Activated CD8-positive, alpha-beta memory T cell treated with anti-CD3 and anti-CD28 coated beads, Interleukin-2, amount 10 ng/mL, durations not matched to agents 7 days and 5 days (primary cell): ENCODE measurements at regions not wholly inside any gene's neighbourhood (a gene's known extent, or its start where the extent isn't known, plus 50 kb on each side); places are given as distances from the start of the nearest gene placed in this dataset.
"Not testable (repeated sequence)": the region's sequence is repeated elsewhere in the genome, so short reads cannot be mapped to it uniquely, and the experiment has no call there.

Experiments used
- ATAC-seq: fragments of 150-1000 bp; cut with Tn5 transposase; one replicate; pipeline ENCODE4 v1.10.0; 2021; ENCODE audit warnings: moderate library complexity
- CTCF ChIA-PET: fragments of 350-600 bp; sonication (Branson Sonifier 250); formaldehyde crosslinking; loops from one replicate; lab custom pipeline; 2021; ENCODE audit warnings: antibody characterized with exemption; lab: Charles Lee
- DNase-seq: peaks from one replicate; pipeline ENCODE4 v3.0.0-alpha.2; 2020
- H3K27ac Mint-ChIP-seq: one replicate; pipeline ENCODE4 v1.8.0; 2021; ENCODE audit warnings: mild to moderate bottlenecking, mixed read lengths
- H3K27me3 Mint-ChIP-seq: one replicate; pipeline ENCODE4 v1.8.0; 2021; ENCODE audit warnings: mixed read lengths
- H3K36me3 Mint-ChIP-seq: one replicate; pipeline ENCODE4 v1.8.0; 2021; ENCODE audit warnings: mild to moderate bottlenecking, mixed read lengths
- H3K4me1 Mint-ChIP-seq: one replicate; pipeline ENCODE4 v1.8.0; 2021; ENCODE audit warnings: mixed read lengths
- H3K4me3 Mint-ChIP-seq: one replicate; pipeline ENCODE4 v1.8.0; 2021; ENCODE audit warnings: mild to moderate bottlenecking, moderate library complexity, mixed read lengths
- H3K9me3 Mint-ChIP-seq: one replicate; pipeline ENCODE4 v1.8.0; 2022; ENCODE audit warnings: low read depth, mixed read lengths

- DNase-seq, H3K9me3 Mint-ChIP-seq, H3K4me3 Mint-ChIP-seq, ATAC-seq, H3K27me3 Mint-ChIP-seq, H3K4me1 Mint-ChIP-seq, CTCF ChIA-PET, H3K27ac Mint-ChIP-seq, H3K36me3 Mint-ChIP-seq: not testable (repeated sequence)
Observed at GRCh38 chr12:9543341-9543740, 64.4 kb downstream of the KLRB1 start.

- ATAC-seq, DNase-seq, CTCF ChIA-PET, H3K36me3 Mint-ChIP-seq, H3K9me3 Mint-ChIP-seq, H3K27ac Mint-ChIP-seq, H3K4me1 Mint-ChIP-seq, H3K27me3 Mint-ChIP-seq, H3K4me3 Mint-ChIP-seq: not testable (repeated sequence)
Observed at GRCh38 chr12:9542827-9543226, 64.9 kb downstream of the KLRB1 start.

GRCh38 chr12:9515925-9516324, 91.8 kb downstream of the KLRB1 start:
- H3K36me3 Mint-ChIP-seq, H3K9me3 Mint-ChIP-seq, H3K27me3 Mint-ChIP-seq, H3K27ac Mint-ChIP-seq, H3K4me3 Mint-ChIP-seq, ATAC-seq, CTCF ChIA-PET, DNase-seq, H3K4me1 Mint-ChIP-seq: not testable (repeated sequence)

GRCh38 chr12:9512695-9513094, 95.0 kb downstream of the KLRB1 start:
- H3K4me3 Mint-ChIP-seq, H3K27me3 Mint-ChIP-seq, H3K4me1 Mint-ChIP-seq, H3K27ac Mint-ChIP-seq, H3K9me3 Mint-ChIP-seq, H3K36me3 Mint-ChIP-seq, CTCF ChIA-PET, ATAC-seq, DNase-seq: not testable (repeated sequence)

GRCh38 chr12:9510392-9511011, 97.2 kb downstream of the KLRB1 start:
- DNase-seq, H3K9me3 Mint-ChIP-seq, H3K36me3 Mint-ChIP-seq, H3K4me3 Mint-ChIP-seq, H3K27me3 Mint-ChIP-seq, ATAC-seq, CTCF ChIA-PET, H3K27ac Mint-ChIP-seq, H3K4me1 Mint-ChIP-seq: not testable (repeated sequence)

GRCh38 chr12:9509464-9510161, 98.1 kb downstream of the KLRB1 start:
- ATAC-seq (no peak), DNase-seq (no peak)
- H3K36me3 Mint-ChIP-seq, result no peaks in the 10 kb centered on the region
- H3K4me3 Mint-ChIP-seq, result no peak overlapping the region
- CTCF ChIA-PET, result no interaction called here
- H3K9me3 Mint-ChIP-seq, result no peaks in the 10 kb centered on the region
- H3K4me1 Mint-ChIP-seq, result no peaks in the 10 kb centered on the region
- no peak overlapping the region for H3K27ac Mint-ChIP-seq
- H3K27me3 Mint-ChIP-seq, result no peaks in the 10 kb centered on the region

- no peaks in the 10 kb centered on the region for H3K4me1 Mint-ChIP-seq
- no peak overlapping the region for H3K27ac Mint-ChIP-seq
- no peak overlapping the region for H3K4me3 Mint-ChIP-seq
- H3K9me3 Mint-ChIP-seq, result no peaks in the 10 kb centered on the region
- no peaks in the 10 kb centered on the region for H3K27me3 Mint-ChIP-seq
- no peak for DNase-seq
- ATAC-seq, result no peak
- CTCF ChIA-PET, result no interaction called here
- no peaks in the 10 kb centered on the region for H3K36me3 Mint-ChIP-seq
Observed at GRCh38 chr12:9506746-9507145, 101.0 kb downstream of the KLRB1 start.

- H3K27me3 Mint-ChIP-seq, ATAC-seq, CTCF ChIA-PET, H3K27ac Mint-ChIP-seq, H3K4me1 Mint-ChIP-seq, DNase-seq, H3K36me3 Mint-ChIP-seq, H3K9me3 Mint-ChIP-seq, H3K4me3 Mint-ChIP-seq: not testable (repeated sequence)
Observed at GRCh38 chr12:9503384-9503783, 104.3 kb downstream of the KLRB1 start.

- H3K9me3 Mint-ChIP-seq, DNase-seq, ATAC-seq, H3K27ac Mint-ChIP-seq, H3K4me3 Mint-ChIP-seq, H3K27me3 Mint-ChIP-seq, CTCF ChIA-PET, H3K4me1 Mint-ChIP-seq, H3K36me3 Mint-ChIP-seq: not testable (repeated sequence)
Observed at GRCh38 chr12:9502845-9503244, 104.9 kb downstream of the KLRB1 start.

- CTCF ChIA-PET, H3K9me3 Mint-ChIP-seq, H3K36me3 Mint-ChIP-seq, ATAC-seq, H3K27ac Mint-ChIP-seq, H3K27me3 Mint-ChIP-seq, H3K4me1 Mint-ChIP-seq, H3K4me3 Mint-ChIP-seq, DNase-seq: not testable (repeated sequence)
Observed at GRCh38 chr12:9493325-9493724, 114.4 kb downstream of the KLRB1 start.

GRCh38 chr12:9481289-9481688, 126.4 kb downstream of the KLRB1 start:
- CTCF ChIA-PET, H3K9me3 Mint-ChIP-seq, DNase-seq, H3K4me3 Mint-ChIP-seq, ATAC-seq, H3K4me1 Mint-ChIP-seq, H3K36me3 Mint-ChIP-seq, H3K27ac Mint-ChIP-seq, H3K27me3 Mint-ChIP-seq: not testable (repeated sequence)

GRCh38 chr12:9474197-9474596, 133.5 kb downstream of the KLRB1 start:
- H3K9me3 Mint-ChIP-seq, CTCF ChIA-PET, H3K27me3 Mint-ChIP-seq, DNase-seq, H3K4me3 Mint-ChIP-seq, H3K27ac Mint-ChIP-seq, ATAC-seq: not testable (repeated sequence)
- Mint-ChIP-seq H3K36me3 (peaks cover 20% of the 10 kb centered on the region), H3K4me1 (peaks cover 29% of the 10 kb centered on the region)

GRCh38 chr12:9473638-9474037, 134.1 kb downstream of the KLRB1 start:
- ATAC-seq, H3K9me3 Mint-ChIP-seq, DNase-seq, CTCF ChIA-PET, H3K4me3 Mint-ChIP-seq, H3K27ac Mint-ChIP-seq, H3K27me3 Mint-ChIP-seq: not testable (repeated sequence)
- Mint-ChIP-seq H3K4me1 (peaks cover 35% of the 10 kb centered on the region), H3K36me3 (peaks cover 17% of the 10 kb centered on the region)

- H3K27ac Mint-ChIP-seq, H3K9me3 Mint-ChIP-seq, H3K27me3 Mint-ChIP-seq, H3K4me3 Mint-ChIP-seq, CTCF ChIA-PET, DNase-seq, ATAC-seq: not testable (repeated sequence)
- Mint-ChIP-seq H3K36me3 (peaks cover 17% of the 10 kb centered on the region), H3K4me1 (peaks cover 41% of the 10 kb centered on the region)
Observed at GRCh38 chr12:9471501-9471900, 136.2 kb downstream of the KLRB1 start.
